ENCODE measurements at regions not wholly inside any gene's neighbourhood (a gene's known extent, or its start where the extent isn't known, plus 50 kb on each side); places are given as distances from the start of the nearest gene placed in this dataset.

- no peak for TF ChIP-seq PRDM2 (tag by site-specific recombination; IDR thresholded peaks at IDR 0.05; ENCODE audit: borderline replicate concordance)
- no peak for TF ChIP-seq TRIM28 (IDR thresholded peaks at IDR 0.05; ENCODE audit: borderline replicate concordance, low read length)
- TF ChIP-seq ZNF292 (tag by site-specific recombination; IDR thresholded peaks at IDR 0.05; ENCODE audit: borderline replicate concordance, low read depth) = no peak
Observed at GRCh38 chr4:74658116-74658515, 136.2 kb downstream of the BTC start (continued).

- Histone ChIP-seq H3K36me3 (ENCODE audit: control insufficient read depth in 2 of 2, insufficient read depth in 1 of 2, low read length in 2 of 2) (no peaks in the 10 kb centered on the region), H3K4me1 (ENCODE audit: control insufficient read depth, insufficient read depth, low read length) (no peaks in the 10 kb centered on the region), H3K4me3 (ENCODE audit: low read depth, low read length) (no peak overlapping the region), H3K9me3 (ENCODE audit: control insufficient read depth, insufficient read depth, low read depth, low read length) (no peaks in the 10 kb centered on the region), H3K27ac (ENCODE audit: extremely low read depth, low read depth, low read length) (no peak overlapping the region)
- CTCF ChIA-PET = no interaction called here
- POLR2A ChIA-PET = no interaction called here
- TF ChIP-seq OSR2 (tag by site-specific recombination; IDR thresholded peaks at IDR 0.05) (peak; percentile 26; the same call in 1 of the 2 replicates), ZNF548 (tag by site-specific recombination; IDR thresholded peaks at IDR 0.05) (no peak), PRDM10 (tag by site-specific recombination; IDR thresholded peaks at IDR 0.05) (peak; percentile 67), CTCF (tag by site-specific recombination; IDR thresholded peaks at IDR 0.05) (no peak), IKZF3 (tag by site-specific recombination; IDR thresholded peaks at IDR 0.05) (no peak), ZNF626 (tag by site-specific recombination; IDR thresholded peaks at IDR 0.05) (no peak), TRIM28 (IDR thresholded peaks at IDR 0.05; ENCODE audit: borderline replicate concordance, low read length) (no peak), ZNF341 (tag by site-specific recombination; IDR thresholded peaks at IDR 0.05; ENCODE audit: low read depth) (no peak), INSM2 (tag by site-specific recombination; IDR thresholded peaks at IDR 0.05) (peak; percentile 36; the same call in 1 of the 2 replicates), ZNF660 (tag by site-specific recombination; IDR thresholded peaks at IDR 0.05) (0 out of 2 replicates have a peak, but pooled peaks have one; percentile 54), MEIS1 (CRISPR knock-in tag; IDR thresholded peaks at IDR 0.05; ENCODE audit: borderline replicate concordance) (no peak), ZNF610 (tag by site-specific recombination; IDR thresholded peaks at IDR 0.05; ENCODE audit: borderline replicate concordance) (no peak), ZBTB1 (tag by site-specific recombination; IDR thresholded peaks at IDR 0.05) (no peak), ZNF16 (tag by site-specific recombination; IDR thresholded peaks at IDR 0.05; ENCODE audit: low read depth) (no peak), KLF9 (tag by site-specific recombination; IDR thresholded peaks at IDR 0.05; ENCODE audit: low read depth) (no peak), ZNF121 (tag by site-specific recombination; IDR thresholded peaks at IDR 0.05) (no peak)
Observed at GRCh38 chr4:74659576-74660411, 134.5 kb downstream of the BTC start.
